GM21390 (cell line): ENCODE measurements at regions not wholly inside any gene's neighbourhood (a gene's known extent, or its start where the extent isn't known, plus 50 kb on each side); places are given as distances from the start of the nearest gene placed in this dataset.
"Not testable (repeated sequence)": the region's sequence is repeated elsewhere in the genome, so short reads cannot be mapped to it uniquely, and the experiment has no call there.

Source experiments
- ATAC-seq: cut with Tn5 transposase; IDR thresholded peaks from one replicate; pipeline ENCODE4 v1.9.1; 2021; ENCODE audit not compliant: unreplicated experiment

- peak; percentile 63 for ATAC-seq
Observed at GRCh38 chr6:6931071-6932025, 176.4 kb upstream of the RREB1 start.

GRCh38 chr6:6932341-6932740, 175.4 kb upstream of the RREB1 start:
- no peak for ATAC-seq

- no peak for ATAC-seq
Observed at GRCh38 chr6:6932968-6933367, 174.8 kb upstream of the RREB1 start.

- ATAC-seq = no peak
Observed at GRCh38 chr6:6940031-6941025, 167.4 kb upstream of the RREB1 start.

GRCh38 chr6:6941201-6941600, 166.6 kb upstream of the RREB1 start:
- ATAC-seq = no peak

- no peak for ATAC-seq
Observed at GRCh38 chr6:6942091-6942490, 165.7 kb upstream of the RREB1 start.

- ATAC-seq = peak; percentile 58
Observed at GRCh38 chr6:6942831-6943230, 164.9 kb upstream of the RREB1 start.

GRCh38 chr6:6943421-6943820, 164.3 kb upstream of the RREB1 start:
- no peak for ATAC-seq

GRCh38 chr6:6946206-6947155, 161.3 kb upstream of the RREB1 start:
- ATAC-seq = no peak

- no peak for ATAC-seq
Observed at GRCh38 chr6:6950373-6951145, 157.2 kb upstream of the RREB1 start.

GRCh38 chr6:6951355-6951754, 156.4 kb upstream of the RREB1 start:
- no peak for ATAC-seq

- ATAC-seq = no peak
Observed at GRCh38 chr6:6952484-6952883, 155.3 kb upstream of the RREB1 start.

- not testable (repeated sequence) for ATAC-seq
Observed at GRCh38 chr6:6952927-6953326, 154.8 kb upstream of the RREB1 start.

- no peak for ATAC-seq
Observed at GRCh38 chr6:6960571-6961251, 147.1 kb upstream of the RREB1 start.

- no peak for ATAC-seq
Observed at GRCh38 chr6:6962086-6962485, 145.7 kb upstream of the RREB1 start.

GRCh38 chr6:6962699-6963098, 145.1 kb upstream of the RREB1 start:
- no peak for ATAC-seq

- not testable (repeated sequence) for ATAC-seq
Observed at GRCh38 chr6:6963390-6963789, 144.4 kb upstream of the RREB1 start.

GRCh38 chr6:6964675-6965074, 143.1 kb upstream of the RREB1 start:
- ATAC-seq = no peak

GRCh38 chr6:6966127-6966526, 141.6 kb upstream of the RREB1 start:
- ATAC-seq = no peak
